Suppressor macrophage treated with lipopolysaccharide for 4 hours (primary cell): ENCODE measurements at regions not wholly inside any gene's neighbourhood (a gene's known extent, or its start where the extent isn't known, plus 50 kb on each side); places are given as distances from the start of the nearest gene placed in this dataset.
A peak's percentile ranks its signal among the peaks of the same experiment; 100 is the strongest.

Experiments used
- DNase-seq: peaks from one replicate; pipeline ENCODE4 v3.0.0-alpha.2; 2020

DNA sequence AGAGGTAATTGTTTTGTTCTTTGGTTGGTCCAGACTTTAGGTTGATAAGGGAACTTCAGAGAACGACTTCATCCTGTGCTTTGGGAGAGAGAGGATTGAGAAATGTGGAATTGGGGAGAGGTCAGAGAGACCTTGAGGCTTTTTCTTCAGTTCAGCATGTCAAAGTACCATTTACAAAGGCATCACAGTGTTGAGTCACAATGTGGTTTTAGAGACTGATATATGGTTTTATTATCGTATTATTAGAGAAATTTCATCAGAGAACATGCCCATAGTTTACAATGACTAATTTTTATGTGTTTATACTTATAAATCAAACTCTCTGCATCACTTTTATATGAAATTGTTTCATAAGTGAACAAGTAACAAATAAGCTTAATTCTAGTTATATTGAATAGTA lies 626.6 kb downstream of the DSC3 start:
- DNase-seq: no peak

DNA sequence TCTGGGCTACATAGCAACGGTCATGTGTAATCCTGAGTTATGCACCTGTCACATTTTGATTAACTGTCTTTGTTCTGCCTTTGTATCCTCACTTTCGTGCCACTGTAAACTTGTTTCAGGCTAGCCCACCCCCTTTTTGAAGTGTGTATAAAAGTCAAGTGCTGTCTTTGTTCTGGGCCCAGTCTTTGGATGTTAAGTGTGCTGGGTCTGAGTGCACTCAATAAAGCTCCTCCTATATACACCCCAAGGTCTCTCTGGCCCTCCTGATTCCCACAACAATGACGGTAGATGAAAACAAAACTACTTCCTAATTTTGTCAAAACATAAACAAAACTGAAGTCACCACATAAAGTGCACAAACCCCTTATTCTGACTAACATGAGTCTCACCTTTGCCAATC lies 633.4 kb downstream of the DSC3 start:
- DNase-seq: no peak

DNA sequence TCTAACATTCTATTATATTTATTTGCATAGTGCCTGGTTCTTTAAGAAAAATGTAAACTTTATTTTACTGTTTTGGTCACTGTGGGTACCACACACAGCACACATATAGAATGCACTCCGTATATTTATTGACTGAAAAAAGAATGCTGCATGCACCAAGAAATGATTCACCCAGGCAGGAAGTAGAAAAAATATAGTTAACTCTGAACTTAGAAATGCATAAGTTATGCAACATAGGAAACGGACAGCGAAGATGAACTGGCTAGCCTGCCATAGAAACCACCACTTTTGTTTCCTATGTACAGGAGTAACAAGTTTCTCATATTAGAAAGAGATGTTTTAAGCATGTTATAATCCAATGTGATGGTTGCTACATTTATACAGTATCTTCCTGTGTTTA lies 635.8 kb downstream of the DSC3 start:
- no peak for DNase-seq

- no peak for DNase-seq
Observed at GRCh38 chr18:30405038-30405437, 637.5 kb downstream of the DSC3 start.

DNA sequence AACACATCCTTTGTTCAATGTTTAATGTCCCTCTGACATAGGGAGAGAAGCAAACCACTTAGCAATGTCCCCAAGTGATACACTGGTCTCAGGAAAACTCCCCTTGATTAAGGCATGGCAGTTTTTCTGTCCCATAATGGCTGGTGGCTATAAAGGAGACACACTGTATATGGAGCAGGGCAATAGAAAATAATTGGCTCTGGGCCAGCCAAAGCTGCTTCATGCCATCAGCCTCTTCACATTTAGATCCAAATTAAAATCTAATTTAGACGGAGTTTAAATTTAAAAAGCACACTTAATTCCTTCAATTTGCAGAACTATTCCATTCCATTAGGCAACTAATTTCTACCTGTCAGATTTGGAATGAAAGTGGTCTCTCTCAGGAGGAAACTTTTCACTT lies 638.1 kb downstream of the DSC3 start:
- DNase-seq: no peak

DNA sequence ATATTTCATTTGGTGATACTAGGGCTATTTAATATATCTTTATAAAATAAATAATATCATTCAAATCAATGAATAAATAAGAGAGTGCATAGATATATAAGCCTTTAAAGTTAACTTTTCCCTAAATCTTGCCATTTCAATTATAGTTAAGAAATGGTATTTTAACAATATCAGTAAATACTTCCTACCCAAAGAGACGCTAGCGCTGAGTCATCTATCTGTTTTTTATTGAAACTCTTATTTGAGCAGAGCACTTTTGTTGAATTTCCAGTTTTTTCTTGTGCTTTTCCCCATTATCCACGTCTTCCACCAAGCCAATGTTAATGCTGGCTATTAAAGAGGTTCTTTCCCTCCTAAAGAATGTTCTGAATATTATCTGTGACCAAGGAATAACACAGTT lies 639.3 kb downstream of the DSC3 start:
- DNase-seq: no peak

- DNase-seq: no peak
Observed at GRCh38 chr18:30387401-30387800, 655.1 kb downstream of the DSC3 start.

- DNase-seq: no peak
Observed at GRCh38 chr18:30386624-30387023, 655.9 kb downstream of the DSC3 start.

DNA sequence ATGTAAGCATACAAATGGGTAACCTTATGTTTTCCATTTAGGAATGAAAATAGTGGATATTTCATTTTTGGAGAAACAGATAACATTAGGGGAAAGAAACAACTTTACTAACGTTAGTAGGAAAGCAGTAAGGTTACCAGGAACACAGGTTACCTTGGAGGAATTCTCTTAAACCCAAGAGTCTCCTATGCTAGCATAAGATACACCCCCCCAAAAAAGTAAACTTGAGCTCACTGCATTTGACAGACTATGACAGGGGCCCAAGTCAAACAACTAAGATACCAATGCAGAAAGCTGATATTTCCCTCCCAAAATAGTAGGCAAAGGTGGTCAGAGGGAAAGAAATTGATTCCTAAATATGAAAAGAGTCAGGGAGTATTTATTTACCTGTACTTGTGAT lies 656.9 kb downstream of the DSC3 start:
- DNase-seq: no peak

GRCh38 chr18:30381826-30382225 lies 660.7 kb downstream of the DSC3 start:
- DNase-seq: no peak

GRCh38 chr18:30378097-30378496 lies 664.4 kb downstream of the DSC3 start:
- DNase-seq: no peak

GRCh38 chr18:30376515-30376914 lies 666.0 kb downstream of the DSC3 start:
- no peak for DNase-seq

- DNase-seq: no peak
Observed at GRCh38 chr18:30361864-30362540, 680.5 kb downstream of the DSC3 start.

GRCh38 chr18:30359521-30359920 lies 683.0 kb downstream of the DSC3 start:
- no peak for DNase-seq

DNA sequence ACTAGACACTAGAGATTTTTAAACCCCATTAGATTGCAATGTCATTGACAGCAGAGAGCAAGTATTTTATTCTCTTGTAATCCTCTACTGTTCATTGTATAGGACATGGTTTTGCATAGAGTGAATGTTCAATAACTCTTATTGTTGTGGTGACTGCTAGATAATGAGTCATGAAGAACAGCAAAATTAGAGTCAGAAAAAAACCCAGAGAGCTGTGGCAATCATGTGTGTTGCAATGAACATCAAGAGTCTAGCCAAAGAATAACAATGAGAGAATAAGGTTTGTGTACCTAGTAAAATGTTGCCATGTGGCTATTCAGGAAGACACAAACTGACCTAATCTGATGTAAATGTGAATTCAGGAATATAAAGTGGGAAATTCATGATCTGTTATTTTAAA lies 684.0 kb downstream of the DSC3 start:
- DNase-seq: peak; percentile 0

DNA sequence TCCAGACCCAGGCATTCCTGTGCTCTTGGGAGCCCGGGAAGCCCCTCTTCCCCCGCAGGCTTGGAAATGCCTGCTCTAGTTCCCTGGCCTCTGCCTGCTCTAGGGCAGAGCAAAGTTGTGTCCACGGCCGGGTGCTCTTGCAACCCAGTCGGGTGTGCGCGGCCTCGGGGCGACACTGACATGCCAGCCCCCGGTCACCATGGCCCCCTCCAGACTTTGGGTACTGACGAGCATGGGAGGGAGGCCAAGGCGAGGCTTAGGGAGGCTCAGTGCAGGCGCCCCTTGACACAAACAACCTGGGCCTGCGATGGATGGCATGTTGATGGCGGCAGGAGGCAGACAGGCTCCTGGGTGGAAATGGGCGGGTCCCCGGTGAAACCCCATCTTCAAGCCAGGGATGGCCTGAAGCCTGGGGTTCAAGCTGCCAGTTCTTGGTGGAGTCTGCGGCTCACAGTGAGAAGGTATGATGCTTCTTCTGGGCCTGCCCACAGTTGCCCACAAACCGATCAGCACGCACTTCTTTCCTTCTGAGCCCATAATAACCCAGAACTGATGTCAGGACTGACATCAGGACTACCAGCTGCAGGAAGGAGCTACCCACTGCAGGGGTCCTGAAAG lies 689.9 kb downstream of the DSC3 start:
- no peak for DNase-seq

GRCh38 chr18:30350263-30350662 lies 692.3 kb downstream of the DSC3 start:
- no peak for DNase-seq

DNA sequence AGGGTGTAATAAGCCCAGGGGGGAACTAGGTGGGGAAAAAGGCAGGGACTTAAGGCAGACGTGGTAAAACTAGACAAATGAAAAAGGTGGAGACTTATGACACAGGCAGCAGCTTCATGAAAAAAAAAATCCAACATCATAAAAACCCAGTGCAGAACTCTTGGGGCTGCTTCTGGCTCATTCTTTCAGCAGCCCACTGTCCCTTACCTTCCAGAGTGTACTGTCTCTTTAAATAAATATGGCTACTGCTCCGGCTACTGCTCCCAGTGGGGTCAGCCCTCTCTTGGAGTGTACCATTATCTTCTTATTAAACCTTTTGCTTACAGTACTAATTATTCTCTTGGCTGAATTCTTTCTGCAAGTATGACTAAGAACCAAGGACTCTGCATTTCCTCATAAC lies 699.5 kb downstream of the DSC3 start:
- DNase-seq: no peak

- DNase-seq: no peak
Observed at GRCh38 chr18:30342675-30343074, 699.9 kb downstream of the DSC3 start.

DNA sequence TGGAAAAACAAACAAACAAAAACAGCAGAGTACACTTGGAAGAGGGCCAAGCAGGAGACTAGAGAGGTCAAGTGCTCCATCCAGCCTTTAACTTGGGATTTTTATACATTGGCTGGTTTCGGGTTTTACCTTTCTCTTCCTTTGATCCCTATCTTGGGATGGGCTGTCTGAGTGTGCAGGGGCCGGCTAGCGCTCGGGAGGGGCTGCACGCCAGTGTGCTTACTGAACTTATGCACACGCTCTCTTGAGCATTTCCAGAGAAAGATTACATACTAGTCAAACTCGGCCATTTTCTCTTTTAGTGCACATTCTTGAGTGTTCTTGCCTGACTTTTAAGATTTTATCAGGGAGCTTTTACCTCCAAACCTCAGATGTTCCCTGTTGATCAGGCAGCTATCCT lies 707.8 kb downstream of the DSC3 start:
- DNase-seq: no peak

GRCh38 chr18:30333310-30333709 lies 709.2 kb downstream of the DSC3 start:
- DNase-seq: no peak

GRCh38 chr18:30328839-30329238 lies 713.7 kb downstream of the DSC3 start:
- DNase-seq: no peak

GRCh38 chr18:30302181-30302580 lies 740.4 kb downstream of the DSC3 start:
- DNase-seq: no peak

GRCh38 chr18:30298769-30299168 lies 743.8 kb downstream of the DSC3 start:
- DNase-seq: no peak
